HCT116 (cell line): ENCODE measurements at regions not wholly inside any gene's neighbourhood (a gene's known extent, or its start where the extent isn't known, plus 50 kb on each side); places are given as distances from the start of the nearest gene placed in this dataset.

Experiments used
- ATAC-seq: fragments of 200-7000 bp; cut with Tn5 transposase; 2 replicates; pipeline ENCODE4 v1.9.1; 2020; ENCODE audit warnings: mild to moderate bottlenecking, moderate library complexity
- BruUV-seq: library from RNA; stranded (reverse); fragments of 400-500 nt; replicated peaks from 2 replicates; lab custom pipeline; 2021; lab: Mats Ljungman, UMichigan
- CTCF ChIA-PET: fragments of 300-600 bp; sonication (Branson Sonifier 250); formaldehyde crosslinking; loops from one replicate; lab custom pipeline; 2021; ENCODE audit warnings: antibody characterized with exemption; lab: Charles Lee
- POLR2A ChIA-PET: fragments of 300-600, 350-600 bp; sonication (Branson Sonifier 250); formaldehyde crosslinking; loops from one replicate; lab custom pipeline; 2021; ENCODE audit warnings: antibody characterized with exemption; lab: Charles Lee
- RAD21 ChIA-PET, 2 experiments: fragments of 300-600 bp; sonication (Branson Sonifier 250); formaldehyde crosslinking; loops; one replicate each; lab custom pipeline; 2023; ENCODE audit warnings: low total read pairs in 2 of 2; ENCODE audit not compliant: uncharacterized antibody in 2 of 2, unreplicated experiment in 2 of 2, low non-redundant PET in 1 of 2; lab: Charles Lee
- DNase-seq: peaks from one replicate; pipeline ENCODE4 v3.0.0-alpha.2; 2010; ENCODE audit warnings: low read depth, low spot score
- H2AFZ ChIP-seq: fragments of 200-600 bp; shearing (Covaris generic), sonication (generic); 2 replicates; pipeline ENCODE4 v1.6.1; 2017; ENCODE audit warnings: low read depth, mixed run types, mixed read lengths, antibody characterized with exemption, low read length; ENCODE audit not compliant: poor library complexity, severe bottlenecking
- H3K27ac ChIP-seq: 2 replicates; pipeline ENCODE4 v1.5.1; 2012; ENCODE audit warnings: low read depth, low read length
- H3K27me3 ChIP-seq: fragments of 200-600 bp; sonication (generic); 2 replicates; pipeline ENCODE4 v1.6.1; 2016; ENCODE audit warnings: mixed run types, low read length, mixed read lengths; ENCODE audit not compliant: insufficient read depth
- H3K36me3 ChIP-seq, 2 experiments: fragments of 200-500 bp in 1 of 2; fragments of 200-600 bp in 1 of 2; sonication (Bioruptor generic) in 1 of 2; sonication (generic) in 1 of 2; 2 replicates each; pipeline versions ENCODE4 v1.5.1 to v1.6.1; 2014 to 2016; ENCODE audit warnings: low read length in 2 of 2, inconsistent platforms in 1 of 2, mixed read lengths in 1 of 2, mixed run types in 1 of 2; ENCODE audit not compliant: insufficient read depth in 2 of 2, control insufficient read depth in 1 of 2
- H3K4me1 ChIP-seq, 2 experiments: fragments of 200-600 bp in 1 of 2; sonication (generic) in 1 of 2; 2 replicates each; pipeline versions ENCODE4 v1.5.1 to v1.6.1; 2012 to 2017; ENCODE audit warnings: low read length in 2 of 2, inconsistent platforms in 1 of 2, mild to moderate bottlenecking in 1 of 2, mixed read lengths in 1 of 2, mixed run types in 1 of 2, moderate library complexity in 1 of 2; ENCODE audit not compliant: insufficient read depth in 2 of 2, control insufficient read depth in 1 of 2
- H3K4me2 ChIP-seq: fragments of 200-600 bp; sonication (generic); 2 replicates; pipeline ENCODE4 v1.6.1; 2017; ENCODE audit warnings: mixed run types, low read length, mixed read lengths
- H3K4me3 ChIP-seq, 2 experiments: fragments of 200-600 bp in 1 of 2; sonication (generic) in 1 of 2; replicated peaks in 1 of 2; 2 replicates each; pipeline ENCODE4 v1.5.1; 2011 to 2016; ENCODE audit warnings: low read length in 2 of 2, control low read depth in 1 of 2, low read depth in 1 of 2, mild to moderate bottlenecking in 1 of 2, mixed read lengths in 1 of 2, mixed run types in 1 of 2
- H3K79me2 ChIP-seq: fragments of 200-600 bp; sonication (generic); 2 replicates; pipeline ENCODE4 v1.6.1; 2017; ENCODE audit warnings: mild to moderate bottlenecking, mixed run types, low read length, moderate library complexity, mixed read lengths; ENCODE audit not compliant: insufficient read depth
- H3K9ac ChIP-seq: fragments of 200-600 bp; sonication (generic); 2 replicates; pipeline ENCODE4 v1.6.1; 2016; ENCODE audit warnings: low read length, mixed read lengths
- H3K9me2 ChIP-seq: fragments of 200-600 bp; sonication (generic), shearing (Covaris generic); 2 replicates; pipeline ENCODE4 v1.6.1; 2017; ENCODE audit warnings: mixed run types, mild to moderate bottlenecking, moderate library complexity; ENCODE audit not compliant: insufficient read depth
- H3K9me3 ChIP-seq, 2 experiments: fragments of 200-500 bp in 1 of 2; fragments of 200-600 bp in 1 of 2; sonication (Bioruptor generic) in 1 of 2; sonication (generic) in 1 of 2; 2 replicates each; pipeline ENCODE4 v1.6.1; 2014 to 2017; ENCODE audit warnings: low read length in 2 of 2, mixed read lengths in 2 of 2, inconsistent platforms in 1 of 2, low read depth in 1 of 2, mild to moderate bottlenecking in 1 of 2, mixed run types in 1 of 2, moderate library complexity in 1 of 2; ENCODE audit not compliant: control insufficient read depth in 1 of 2, insufficient read depth in 1 of 2
- H4K20me1 ChIP-seq: fragments of 200-600 bp; sonication (generic), shearing (Covaris generic); 2 replicates; pipeline ENCODE4 v1.6.1; 2017; ENCODE audit warnings: mixed run types, mild to moderate bottlenecking, moderate library complexity; ENCODE audit not compliant: insufficient read depth
- CEBPB ChIP-seq: IDR thresholded peaks from 2 replicates; pipeline ENCODE4 v1.6.1; 2012; ENCODE audit warnings: low read depth
- EZH2phosphoT487 ChIP-seq: fragments of 200-600 bp; IDR thresholded peaks from 2 replicates; pipeline ENCODE4 v1.6.1; 2018; ENCODE audit warnings: antibody characterized with exemption, borderline replicate concordance
- JUND ChIP-seq: IDR thresholded peaks from 2 replicates; pipeline ENCODE4 v1.6.1; 2012
- POLR2A ChIP-seq: IDR thresholded peaks from 2 replicates; pipeline ENCODE4 v1.7.0; 2011; ENCODE audit warnings: borderline replicate concordance; ENCODE audit not compliant: insufficient read depth, insufficient read length; ENCODE audit errors: extremely low read depth
- SIN3A ChIP-seq: IDR thresholded peaks from 2 replicates; pipeline ENCODE4 v1.6.1; 2012; ENCODE audit warnings: low read depth
- TCF7L2 ChIP-seq: IDR thresholded peaks from 2 replicates; pipeline ENCODE4 v1.7.0; 2011; ENCODE audit warnings: borderline replicate concordance, inconsistent platforms; ENCODE audit not compliant: insufficient read depth, insufficient read length; ENCODE audit errors: extremely low read depth
- intact Hi-C: fragments of 100-400 bp; cut with micrococcal nuclease; formaldehyde crosslinking; loops from 2 replicates; pipeline ENCODE4 v1.10.0; 2022
- TF ChIP-seq, protein P1 (sequence below): IDR thresholded peaks from 2 replicates; pipeline ENCODE4 v1.6.1; 2011; ENCODE audit warnings: mild to moderate bottlenecking, low read length, moderate library complexity; ENCODE audit not compliant: insufficient replicate concordance; ENCODE audit errors: extremely low read depth
- TF ChIP-seq, protein P2 (sequence below): IDR thresholded peaks from 2 replicates; pipeline ENCODE4 v1.6.1; 2012
- TF ChIP-seq, protein P3 (sequence below): IDR thresholded peaks from 2 replicates; pipeline ENCODE4 v1.6.1; 2012
- TF ChIP-seq, protein P4 (sequence below): IDR thresholded peaks from 2 replicates; pipeline ENCODE4 v1.6.1; 2012; ENCODE audit warnings: low read depth

DNA sequence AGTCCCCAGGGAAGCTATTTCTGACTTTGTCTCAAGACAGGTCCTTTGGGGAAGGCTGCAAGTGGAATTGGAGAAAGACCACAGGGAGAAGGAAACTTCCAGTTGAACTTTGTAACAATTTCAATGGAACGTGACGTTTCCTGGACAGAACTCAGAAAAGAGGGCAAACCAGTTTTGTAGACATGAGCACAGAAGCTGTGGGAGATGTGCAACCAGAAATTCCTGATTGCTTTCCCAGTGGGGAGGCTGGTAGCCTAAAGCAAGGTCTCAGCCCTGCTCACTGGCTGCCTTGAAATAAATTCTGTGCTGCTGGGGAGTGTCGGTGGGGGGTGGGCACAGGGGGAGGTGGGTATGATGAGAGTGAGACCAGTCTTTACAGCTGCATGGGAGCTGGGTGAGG is 1206.7 kb upstream of the ADGRL2 start:
- POLR2A ChIA-PET = no interaction called here
- no TSS peak for BruUV-seq
- Histone ChIP-seq H3K27me3 (no peaks in the 10 kb centered on the region), H3K4me3 (no peak overlapping the region), H2AFZ (no peak overlapping the region), H3K9me3 (no peaks in the 10 kb centered on the region; a peak in 1 of 4 replicates), H3K27ac (no peak overlapping the region), H3K36me3 (no peaks in the 10 kb centered on the region), H3K9me2 (no peaks in the 10 kb centered on the region), H3K4me2 (no peak overlapping the region), H3K79me2 (no peaks in the 10 kb centered on the region), H4K20me1 (no peaks in the 10 kb centered on the region), H3K9ac (no peak overlapping the region), H3K4me1 (no peaks in the 10 kb centered on the region; a peak in 1 of 4 replicates)
- RAD21 ChIA-PET = no interaction called here
- no peak for ATAC-seq
- no peak for TF ChIP-seq CEBPB
- TF ChIP-seq, protein P1, sequence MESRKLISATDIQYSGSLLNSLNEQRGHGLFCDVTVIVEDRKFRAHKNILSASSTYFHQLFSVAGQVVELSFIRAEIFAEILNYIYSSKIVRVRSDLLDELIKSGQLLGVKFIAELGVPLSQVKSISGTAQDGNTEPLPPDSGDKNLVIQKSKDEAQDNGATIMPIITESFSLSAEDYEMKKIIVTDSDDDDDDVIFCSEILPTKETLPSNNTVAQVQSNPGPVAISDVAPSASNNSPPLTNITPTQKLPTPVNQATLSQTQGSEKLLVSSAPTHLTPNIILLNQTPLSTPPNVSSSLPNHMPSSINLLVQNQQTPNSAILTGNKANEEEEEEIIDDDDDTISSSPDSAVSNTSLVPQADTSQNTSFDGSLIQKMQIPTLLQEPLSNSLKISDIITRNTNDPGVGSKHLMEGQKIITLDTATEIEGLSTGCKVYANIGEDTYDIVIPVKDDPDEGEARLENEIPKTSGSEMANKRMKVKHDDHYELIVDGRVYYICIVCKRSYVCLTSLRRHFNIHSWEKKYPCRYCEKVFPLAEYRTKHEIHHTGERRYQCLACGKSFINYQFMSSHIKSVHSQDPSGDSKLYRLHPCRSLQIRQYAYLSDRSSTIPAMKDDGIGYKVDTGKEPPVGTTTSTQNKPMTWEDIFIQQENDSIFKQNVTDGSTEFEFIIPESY = no peak
- no peak for TF ChIP-seq EZH2phosphoT487
- TF ChIP-seq POLR2A = no peak
- no peak for TF ChIP-seq SIN3A
- TF ChIP-seq, protein P2, sequence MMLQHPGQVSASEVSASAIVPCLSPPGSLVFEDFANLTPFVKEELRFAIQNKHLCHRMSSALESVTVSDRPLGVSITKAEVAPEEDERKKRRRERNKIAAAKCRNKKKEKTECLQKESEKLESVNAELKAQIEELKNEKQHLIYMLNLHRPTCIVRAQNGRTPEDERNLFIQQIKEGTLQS = no peak
- no peak for TF ChIP-seq TCF7L2
- no peak for TF ChIP-seq JUND
- TF ChIP-seq, protein P3, sequence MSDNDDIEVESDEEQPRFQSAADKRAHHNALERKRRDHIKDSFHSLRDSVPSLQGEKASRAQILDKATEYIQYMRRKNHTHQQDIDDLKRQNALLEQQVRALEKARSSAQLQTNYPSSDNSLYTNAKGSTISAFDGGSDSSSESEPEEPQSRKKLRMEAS = no peak
- TF ChIP-seq, protein P4, sequence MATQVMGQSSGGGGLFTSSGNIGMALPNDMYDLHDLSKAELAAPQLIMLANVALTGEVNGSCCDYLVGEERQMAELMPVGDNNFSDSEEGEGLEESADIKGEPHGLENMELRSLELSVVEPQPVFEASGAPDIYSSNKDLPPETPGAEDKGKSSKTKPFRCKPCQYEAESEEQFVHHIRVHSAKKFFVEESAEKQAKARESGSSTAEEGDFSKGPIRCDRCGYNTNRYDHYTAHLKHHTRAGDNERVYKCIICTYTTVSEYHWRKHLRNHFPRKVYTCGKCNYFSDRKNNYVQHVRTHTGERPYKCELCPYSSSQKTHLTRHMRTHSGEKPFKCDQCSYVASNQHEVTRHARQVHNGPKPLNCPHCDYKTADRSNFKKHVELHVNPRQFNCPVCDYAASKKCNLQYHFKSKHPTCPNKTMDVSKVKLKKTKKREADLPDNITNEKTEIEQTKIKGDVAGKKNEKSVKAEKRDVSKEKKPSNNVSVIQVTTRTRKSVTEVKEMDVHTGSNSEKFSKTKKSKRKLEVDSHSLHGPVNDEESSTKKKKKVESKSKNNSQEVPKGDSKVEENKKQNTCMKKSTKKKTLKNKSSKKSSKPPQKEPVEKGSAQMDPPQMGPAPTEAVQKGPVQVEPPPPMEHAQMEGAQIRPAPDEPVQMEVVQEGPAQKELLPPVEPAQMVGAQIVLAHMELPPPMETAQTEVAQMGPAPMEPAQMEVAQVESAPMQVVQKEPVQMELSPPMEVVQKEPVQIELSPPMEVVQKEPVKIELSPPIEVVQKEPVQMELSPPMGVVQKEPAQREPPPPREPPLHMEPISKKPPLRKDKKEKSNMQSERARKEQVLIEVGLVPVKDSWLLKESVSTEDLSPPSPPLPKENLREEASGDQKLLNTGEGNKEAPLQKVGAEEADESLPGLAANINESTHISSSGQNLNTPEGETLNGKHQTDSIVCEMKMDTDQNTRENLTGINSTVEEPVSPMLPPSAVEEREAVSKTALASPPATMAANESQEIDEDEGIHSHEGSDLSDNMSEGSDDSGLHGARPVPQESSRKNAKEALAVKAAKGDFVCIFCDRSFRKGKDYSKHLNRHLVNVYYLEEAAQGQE = no peak
- CTCF ChIA-PET = interaction anchor here (0.6 kb wide), 1 partner anchor 387 kb away, joined by 4 read pairs; no protein-coding TSS in a partner anchor
- no peak for DNase-seq
- intact Hi-C loops = loop anchor here (10.0 kb wide), 1 partner anchor 299 kb away; no protein-coding TSS in a partner anchor
